ENCODE measurements at regions not wholly inside any gene's neighbourhood (a gene's known extent, or its start where the extent isn't known, plus 50 kb on each side); places are given as distances from the start of the nearest gene placed in this dataset.
A peak's percentile ranks its signal among the peaks of the same experiment; 100 is the strongest.

DNA sequence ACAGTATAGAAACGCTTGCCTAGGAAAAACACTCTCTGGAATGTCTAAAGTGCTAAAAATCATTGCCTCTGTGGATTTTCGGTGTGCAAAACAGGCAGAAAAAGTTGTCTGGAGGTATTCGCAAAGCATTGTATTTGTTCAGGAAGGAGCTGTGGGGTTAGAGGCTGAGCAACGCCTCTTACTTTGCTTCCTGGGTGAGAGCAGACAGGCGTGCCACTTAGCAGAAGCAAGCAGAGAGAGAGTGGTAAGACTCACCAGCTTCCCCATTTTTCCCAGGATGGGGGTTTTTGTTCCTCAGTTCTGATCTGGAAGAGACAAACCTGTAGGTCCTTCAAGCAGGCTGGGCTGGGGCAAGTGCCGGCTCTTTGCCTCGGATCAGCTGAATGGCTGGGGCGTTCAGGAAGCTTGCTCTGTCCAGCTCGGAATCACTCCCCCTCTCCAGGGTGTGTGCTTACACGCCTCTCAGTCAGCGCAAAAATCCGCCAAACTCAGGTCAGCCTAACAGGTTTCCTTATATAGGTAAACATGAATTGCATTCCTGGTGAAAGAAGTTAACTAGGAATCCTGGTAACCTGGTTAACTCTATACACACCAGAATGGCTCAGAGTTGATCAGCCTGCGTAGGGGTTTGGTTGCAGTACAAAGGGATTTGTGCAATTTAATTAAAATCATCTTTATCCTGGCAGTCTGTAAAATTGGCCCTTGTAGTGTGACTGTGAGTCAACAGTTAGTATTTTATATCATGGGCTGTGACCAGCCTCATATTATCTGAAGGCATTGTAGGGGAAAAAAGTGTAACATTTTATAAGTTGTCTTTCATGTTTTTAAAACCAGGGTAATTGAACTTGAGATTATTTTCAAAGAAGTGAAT is 213.1 kb upstream of the MID1 start:
- Histone ChIP-seq H3K9ac (replicated peaks in 1 of 4; ENCODE audit: extremely low read depth in 1 of 4, low read depth in 3 of 4, low read length in 3 of 4) (no peak overlapping the region), H3K4me3 (ENCODE audit: extremely low read depth in 1 of 4, insufficient read depth in 2 of 4, low read depth in 3 of 4, low read length in 4 of 4) (0 out of 8 replicates have a peak overlapping the region, but pooled peaks of 1 of the 4 experiments have one; percentile 28), H4K91ac (replicated peaks; ENCODE audit: insufficient read length, low read length) (no peak overlapping the region), H3K36me3 (ENCODE audit: control insufficient read depth in 2 of 4, insufficient read depth in 4 of 4, low read length in 3 of 4) (no peaks in the 10 kb centered on the region), H3K79me2 (ENCODE audit: control insufficient read depth in 1 of 2, insufficient read depth in 2 of 2, low read length in 2 of 2) (no peaks in the 10 kb centered on the region), H2BK15ac (ENCODE audit: low read length) (no peak overlapping the region), H3K23ac (ENCODE audit: insufficient read length) (no peak overlapping the region), H3K27ac (ENCODE audit: low read depth, low read length) (no peak overlapping the region), H3K18ac (ENCODE audit: extremely low read depth, low read length) (no peak overlapping the region), H2BK12ac (ENCODE audit: low read depth, low read length) (no peak overlapping the region), H3K27me3 (replicated peaks in 1 of 4; ENCODE audit: control insufficient read depth in 3 of 4, extremely low read depth in 1 of 4, insufficient read depth in 3 of 4, low read length in 3 of 4) (no peaks in the 10 kb centered on the region), H4K5ac (ENCODE audit: insufficient read length, low read depth, low read length) (no peak overlapping the region), H3K56ac (replicated peaks; ENCODE audit: insufficient read length, low read depth, low read length) (no peak overlapping the region), H3K4ac (replicated peaks; ENCODE audit: insufficient read length, low read depth, low read length) (no peak overlapping the region), H3K23me2 (ENCODE audit: low read depth, low read length) (no peaks in the 10 kb centered on the region), H3K4me1 (replicated peaks in 1 of 4; ENCODE audit: control insufficient read depth in 3 of 4, insufficient read depth in 4 of 4, low read length in 3 of 4) (0 out of 7 replicates have a peak, but pooled peaks cover 0 to 3% (median 0%) of the 10 kb centered on the region in 4 experiments), H2AK5ac (ENCODE audit: low read depth, low read length) (no peak overlapping the region), H3K14ac (ENCODE audit: insufficient read length) (no peak overlapping the region), H3K9me3 (ENCODE audit: insufficient read depth in 2 of 2, low read depth in 1 of 2, low read length in 1 of 2) (no peaks in the 10 kb centered on the region), H3K79me1 (ENCODE audit: low read depth, low read length) (no peaks in the 10 kb centered on the region), H2BK20ac (ENCODE audit: low read length) (no peak overlapping the region), H4K20me1 (replicated peaks in 1 of 2; ENCODE audit: control insufficient read depth in 1 of 2, insufficient read depth in 2 of 2, low read length in 2 of 2) (no peaks in the 10 kb centered on the region), H2BK5ac (ENCODE audit: low read depth, low read length) (no peak overlapping the region), H2AFZ (ENCODE audit: low read length) (peak overlapping the region; percentile 53; the same call in 1 of the 2 replicates), H2BK120ac (replicated peaks; ENCODE audit: low read depth, low read length) (no peak overlapping the region), H4K8ac (ENCODE audit: extremely low read depth, insufficient read depth, low read length) (no peak overlapping the region), H3K4me2 (ENCODE audit: insufficient read depth in 1 of 2, low read depth in 2 of 2, low read length in 2 of 2) (peak overlapping the region; percentile 6 to 49; a peak in 3 of 4 replicates)
- no peak for TF ChIP-seq MAFK (IDR thresholded peaks at IDR 0.05; ENCODE audit: low read depth, low read length)
- TF ChIP-seq TAF1 (IDR thresholded peaks at IDR 0.05; ENCODE audit: low read depth, low read length) = 0 out of 2 replicates have a peak, but pooled peaks have one; percentile 30
- TF ChIP-seq SRF (IDR thresholded peaks at IDR 0.05; ENCODE audit: low read depth, low read length) = peak; percentile 36; the same call in 1 of the 2 replicates
- TF ChIP-seq BRCA1 (IDR thresholded peaks at IDR 0.05; ENCODE audit: low read depth, low read length) = peak; percentile 17; the same call in 1 of the 2 replicates
- FAIRE-seq (peak; percentile 76), DNase-seq (ENCODE audit: low read depth in 1 of 2, low spot score in 2 of 2) (peak; percentile 10 to 51)
- CTCF ChIA-PET (ENCODE audit: partially characterized antibody) = interaction anchor here (1.0 kb wide), 1 partner anchor 23 kb away, joined by 3 read pairs; no protein-coding TSS in a partner anchor
- POLR2A ChIA-PET (ENCODE audit: partially characterized antibody) = no interaction called here
- 48% methylated on average over 10 of the region's 13 CpGs; no CpG with 5 or more reads in 1 of the 2 experiments for WGBS, 2 experiments (ENCODE audit: extremely low coverage in 1 of 2, insufficient coverage in 1 of 2, insufficient read length in 1 of 2, insufficient replicate concordance in 2 of 2, low coverage in 1 of 2, low lambda C conversion rate in 2 of 2, missing lambda C conversion rate in 1 of 2)
